GM12874 (cell line): ENCODE measurements at regions not wholly inside any gene's neighbourhood (a gene's known extent, or its start where the extent isn't known, plus 50 kb on each side); places are given as distances from the start of the nearest gene placed in this dataset.

Experiments used
- TF ChIP-seq, protein P1 (sequence below): IDR thresholded peaks from 2 replicates; pipeline ENCODE4 v1.5.1; 2011; ENCODE audit warnings: low read depth, mild to moderate bottlenecking, control low read depth, low read length, moderate library complexity; ENCODE audit not compliant: insufficient read depth

DNA sequence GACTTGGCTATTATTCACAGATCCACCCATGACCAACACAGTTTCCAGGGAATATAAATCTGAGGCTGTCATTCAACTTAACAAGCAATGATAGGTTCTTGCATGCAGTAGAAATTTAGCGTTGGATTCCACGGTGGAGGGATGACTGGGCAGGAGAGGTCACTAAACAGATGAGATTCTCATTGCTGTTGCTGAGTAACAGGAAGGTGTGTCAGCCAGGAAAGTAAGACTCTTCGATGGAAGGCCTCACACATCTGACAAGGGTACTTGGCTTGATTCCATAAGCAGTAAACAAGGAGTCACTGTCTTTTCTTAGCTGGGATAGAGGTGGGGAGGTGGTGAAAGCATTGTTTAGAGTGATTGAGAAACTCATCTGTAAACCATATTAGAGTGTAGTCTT, 1152.0 kb downstream of the SORCS3 start:
- TF ChIP-seq, protein P1, sequence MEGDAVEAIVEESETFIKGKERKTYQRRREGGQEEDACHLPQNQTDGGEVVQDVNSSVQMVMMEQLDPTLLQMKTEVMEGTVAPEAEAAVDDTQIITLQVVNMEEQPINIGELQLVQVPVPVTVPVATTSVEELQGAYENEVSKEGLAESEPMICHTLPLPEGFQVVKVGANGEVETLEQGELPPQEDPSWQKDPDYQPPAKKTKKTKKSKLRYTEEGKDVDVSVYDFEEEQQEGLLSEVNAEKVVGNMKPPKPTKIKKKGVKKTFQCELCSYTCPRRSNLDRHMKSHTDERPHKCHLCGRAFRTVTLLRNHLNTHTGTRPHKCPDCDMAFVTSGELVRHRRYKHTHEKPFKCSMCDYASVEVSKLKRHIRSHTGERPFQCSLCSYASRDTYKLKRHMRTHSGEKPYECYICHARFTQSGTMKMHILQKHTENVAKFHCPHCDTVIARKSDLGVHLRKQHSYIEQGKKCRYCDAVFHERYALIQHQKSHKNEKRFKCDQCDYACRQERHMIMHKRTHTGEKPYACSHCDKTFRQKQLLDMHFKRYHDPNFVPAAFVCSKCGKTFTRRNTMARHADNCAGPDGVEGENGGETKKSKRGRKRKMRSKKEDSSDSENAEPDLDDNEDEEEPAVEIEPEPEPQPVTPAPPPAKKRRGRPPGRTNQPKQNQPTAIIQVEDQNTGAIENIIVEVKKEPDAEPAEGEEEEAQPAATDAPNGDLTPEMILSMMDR = no peak

DNA sequence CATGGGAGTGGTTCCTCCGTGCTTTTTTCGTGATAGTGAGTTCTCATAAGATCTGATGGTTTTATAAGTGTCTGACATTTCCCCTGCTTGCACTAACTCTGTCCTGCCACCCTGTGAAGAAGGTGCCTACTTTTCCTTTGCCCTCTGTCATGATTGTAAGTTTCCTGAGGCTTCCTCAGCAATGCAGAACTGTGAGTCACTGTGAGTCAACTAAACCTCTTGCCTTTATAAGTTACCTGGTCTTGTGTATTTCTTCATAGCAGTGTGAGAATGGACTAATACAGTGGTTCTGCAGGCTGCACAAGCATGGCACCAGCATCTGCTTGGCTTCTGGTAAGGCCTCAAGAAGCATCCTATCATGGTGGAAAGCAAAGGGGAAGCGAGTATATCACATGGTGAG, 1144.6 kb downstream of the SORCS3 start:
- TF ChIP-seq, protein P1 = no peak

DNA sequence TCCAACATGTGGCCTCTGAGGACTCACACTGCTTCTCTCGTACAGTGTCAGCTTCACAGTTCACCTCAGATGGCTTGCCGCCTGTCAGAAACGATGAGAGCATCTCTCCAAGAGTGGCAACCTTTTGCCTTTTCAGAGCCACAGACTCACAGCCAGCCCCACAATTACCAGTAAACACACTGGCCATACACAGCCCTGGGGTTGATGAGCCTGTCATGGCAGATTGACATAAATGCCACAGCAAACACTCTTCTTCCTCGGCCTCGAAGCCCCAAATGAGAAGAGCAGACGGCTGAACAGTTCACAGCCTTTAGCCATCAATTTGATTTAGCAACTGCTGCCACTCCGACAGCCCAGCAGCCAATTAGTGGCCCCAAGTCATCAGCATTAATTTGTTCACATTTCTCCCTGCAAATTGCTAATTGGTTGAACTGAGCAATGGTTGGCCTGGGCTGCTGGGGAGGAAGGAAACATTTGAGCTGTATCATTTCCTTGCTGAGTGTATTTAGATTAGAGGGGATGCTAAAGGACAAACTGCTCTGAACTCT, 1142.9 kb downstream of the SORCS3 start:
- TF ChIP-seq, protein P1 = no peak

DNA sequence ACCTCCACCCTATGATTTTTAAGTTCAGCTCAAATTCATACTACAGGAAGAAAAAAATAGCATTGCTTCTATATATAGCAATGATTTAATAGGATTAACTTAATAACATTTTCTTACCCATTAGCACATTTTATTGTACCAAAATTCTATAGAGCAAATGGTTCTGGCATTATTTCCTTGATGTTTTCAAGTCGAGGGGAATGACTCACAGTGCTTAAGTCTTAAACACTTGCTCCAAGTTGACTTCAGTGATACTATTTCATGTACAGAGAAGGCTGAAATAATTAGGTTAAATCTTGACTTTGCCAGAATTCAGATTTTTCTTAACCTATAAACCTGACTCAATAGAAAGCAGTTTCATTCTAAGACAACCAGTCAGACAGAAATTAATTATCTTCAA, 1133.8 kb downstream of the SORCS3 start:
- TF ChIP-seq, protein P1 = no peak

DNA sequence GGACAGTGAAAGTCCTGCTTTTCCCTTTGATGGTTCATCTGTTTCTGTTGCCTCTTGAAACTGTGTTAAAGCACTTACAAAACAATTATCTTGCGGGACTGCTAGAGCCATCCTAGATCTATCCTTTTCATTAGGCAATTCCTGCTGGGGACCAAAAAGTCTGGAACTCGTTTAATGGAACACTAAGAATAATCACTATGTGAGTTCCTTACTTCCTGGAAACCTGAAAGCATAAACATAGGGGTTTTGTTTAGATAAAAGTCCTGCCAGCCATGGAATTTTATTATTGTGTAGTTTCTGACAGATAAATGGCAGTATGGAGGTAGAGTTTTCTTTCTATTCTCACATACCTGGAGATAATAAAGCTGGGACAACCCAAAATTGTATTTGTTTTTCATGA, 1133.3 kb downstream of the SORCS3 start:
- TF ChIP-seq, protein P1 = no peak

DNA sequence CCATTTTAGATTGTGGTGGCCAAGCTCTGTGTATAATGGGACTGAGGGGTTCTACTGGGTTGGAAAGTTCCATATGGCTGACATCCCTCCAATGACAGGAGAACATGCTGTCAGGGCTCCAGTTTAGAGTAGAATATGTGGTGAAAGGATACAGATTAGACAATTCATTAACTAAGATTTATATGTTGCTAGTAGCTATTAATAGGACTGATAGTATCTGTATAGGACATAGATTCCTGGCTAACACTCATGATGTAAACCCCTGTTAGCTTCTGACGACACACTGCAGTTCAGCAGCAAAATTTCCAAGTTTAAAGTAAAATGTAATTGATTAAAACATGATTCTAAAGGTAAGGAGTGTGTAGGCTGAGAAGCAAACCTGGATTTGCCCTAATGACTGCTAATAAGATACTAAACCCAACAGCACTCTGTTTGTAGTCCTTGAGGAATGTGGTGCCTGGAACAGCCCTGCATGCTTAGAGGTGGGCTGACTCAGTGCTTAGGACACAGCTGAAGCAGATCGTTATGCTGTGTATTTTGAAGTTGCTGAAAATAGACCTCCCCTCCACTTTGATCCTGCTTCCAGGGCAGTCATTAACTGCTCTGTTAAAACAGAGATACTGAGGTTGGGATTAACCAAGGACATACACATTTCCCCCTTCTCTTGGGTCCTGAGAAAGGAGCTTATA, 1129.6 kb downstream of the SORCS3 start:
- TF ChIP-seq, protein P1 = no peak

DNA sequence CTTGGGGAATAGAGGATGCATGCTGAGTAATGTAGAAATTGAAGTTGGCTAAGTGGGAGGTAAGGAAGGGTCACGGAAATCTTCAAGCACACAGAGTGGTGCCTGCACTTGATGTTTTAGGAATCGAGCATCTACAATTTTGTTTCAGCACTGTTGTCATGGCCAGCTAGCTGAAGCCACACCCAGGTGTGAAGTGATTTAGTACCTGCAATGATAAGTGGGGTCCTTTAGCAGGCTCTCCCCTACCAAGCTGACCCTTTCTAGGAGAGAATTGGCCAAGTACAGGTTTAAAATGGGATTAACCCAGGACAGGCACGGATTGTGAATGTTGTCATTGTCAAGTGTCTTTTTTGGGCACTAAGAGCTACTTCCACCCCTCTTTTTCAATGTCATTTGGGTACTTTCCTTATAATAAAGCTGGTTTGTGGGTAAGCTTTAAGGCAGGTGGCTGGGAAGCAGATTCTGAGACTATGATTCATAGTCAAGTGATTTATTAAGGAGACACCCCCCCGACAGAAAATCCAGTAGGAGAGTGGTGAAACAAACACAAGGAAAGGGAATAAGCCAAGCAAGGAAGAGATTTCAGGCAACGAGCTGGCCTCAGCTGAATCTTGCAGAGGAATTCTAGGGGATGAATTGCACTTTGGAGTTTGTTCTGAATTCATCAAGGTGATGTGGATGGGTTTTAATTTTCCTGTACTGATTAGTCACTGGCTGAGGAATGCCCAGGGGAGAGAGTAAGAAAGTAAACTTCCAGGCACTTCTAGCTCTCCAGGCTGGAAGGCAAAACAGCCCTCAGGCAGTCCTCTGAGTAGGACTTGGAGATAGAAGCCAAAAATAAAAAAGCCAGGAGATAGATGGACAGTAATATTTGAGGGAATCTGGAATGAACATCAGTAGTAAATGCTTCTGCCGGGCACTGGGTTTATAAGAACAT, 1128.4 kb downstream of the SORCS3 start:
- TF ChIP-seq, protein P1 = no peak
